ENCODE measurements at regions not wholly inside any gene's neighbourhood (a gene's known extent, or its start where the extent isn't known, plus 50 kb on each side); places are given as distances from the start of the nearest gene placed in this dataset.
"Not testable (repeated sequence)": the region's sequence is repeated elsewhere in the genome, so short reads cannot be mapped to it uniquely, and the experiment has no call there.

- not testable (repeated sequence) for TF ChIP-seq CTCF (IDR thresholded peaks at IDR 0.05; ENCODE audit: low read depth, low read length); EZH2phosphoT487 (IDR thresholded peaks at IDR 0.05; ENCODE audit: low read depth)
Measured at GRCh38 chr12:58337539-58337938, 396.2 kb downstream of the ATP23 start.
